HCT116 (cell line): ENCODE measurements at regions not wholly inside any gene's neighbourhood (a gene's known extent, or its start where the extent isn't known, plus 50 kb on each side); places are given as distances from the start of the nearest gene placed in this dataset.

ENCODE experiments used
- ATAC-seq: fragments of 200-7000 bp; cut with Tn5 transposase; 2 replicates; pipeline ENCODE4 v1.9.1; 2020; ENCODE audit warnings: mild to moderate bottlenecking, moderate library complexity
- BruUV-seq: library from RNA; stranded (reverse); fragments of 400-500 nt; replicated peaks from 2 replicates; lab custom pipeline; 2021; lab: Mats Ljungman, UMichigan
- CTCF ChIA-PET: fragments of 300-600 bp; sonication (Branson Sonifier 250); formaldehyde crosslinking; loops from one replicate; lab custom pipeline; 2021; ENCODE audit warnings: antibody characterized with exemption; lab: Charles Lee
- POLR2A ChIA-PET: fragments of 300-600, 350-600 bp; sonication (Branson Sonifier 250); formaldehyde crosslinking; loops from one replicate; lab custom pipeline; 2021; ENCODE audit warnings: antibody characterized with exemption; lab: Charles Lee
- RAD21 ChIA-PET, 2 experiments: fragments of 300-600 bp; sonication (Branson Sonifier 250); formaldehyde crosslinking; loops; one replicate each; lab custom pipeline; 2023; ENCODE audit warnings: low total read pairs in 2 of 2; ENCODE audit not compliant: uncharacterized antibody in 2 of 2, unreplicated experiment in 2 of 2, low non-redundant PET in 1 of 2; lab: Charles Lee
- DNase-seq: peaks from one replicate; pipeline ENCODE4 v3.0.0-alpha.2; 2010; ENCODE audit warnings: low read depth, low spot score
- H2AFZ ChIP-seq: fragments of 200-600 bp; shearing (Covaris generic), sonication (generic); 2 replicates; pipeline ENCODE4 v1.6.1; 2017; ENCODE audit warnings: low read depth, mixed run types, mixed read lengths, antibody characterized with exemption, low read length; ENCODE audit not compliant: poor library complexity, severe bottlenecking
- H3K27ac ChIP-seq: 2 replicates; pipeline ENCODE4 v1.5.1; 2012; ENCODE audit warnings: low read depth, low read length
- H3K27me3 ChIP-seq: fragments of 200-600 bp; sonication (generic); 2 replicates; pipeline ENCODE4 v1.6.1; 2016; ENCODE audit warnings: mixed run types, low read length, mixed read lengths; ENCODE audit not compliant: insufficient read depth
- H3K36me3 ChIP-seq, 2 experiments: fragments of 200-500 bp in 1 of 2; fragments of 200-600 bp in 1 of 2; sonication (Bioruptor generic) in 1 of 2; sonication (generic) in 1 of 2; 2 replicates each; pipeline versions ENCODE4 v1.5.1 to v1.6.1; 2014 to 2016; ENCODE audit warnings: low read length in 2 of 2, inconsistent platforms in 1 of 2, mixed read lengths in 1 of 2, mixed run types in 1 of 2; ENCODE audit not compliant: insufficient read depth in 2 of 2, control insufficient read depth in 1 of 2
- H3K4me1 ChIP-seq, 2 experiments: fragments of 200-600 bp in 1 of 2; sonication (generic) in 1 of 2; 2 replicates each; pipeline versions ENCODE4 v1.5.1 to v1.6.1; 2012 to 2017; ENCODE audit warnings: low read length in 2 of 2, inconsistent platforms in 1 of 2, mild to moderate bottlenecking in 1 of 2, mixed read lengths in 1 of 2, mixed run types in 1 of 2, moderate library complexity in 1 of 2; ENCODE audit not compliant: insufficient read depth in 2 of 2, control insufficient read depth in 1 of 2
- H3K4me2 ChIP-seq: fragments of 200-600 bp; sonication (generic); 2 replicates; pipeline ENCODE4 v1.6.1; 2017; ENCODE audit warnings: mixed run types, low read length, mixed read lengths
- H3K4me3 ChIP-seq, 2 experiments: fragments of 200-600 bp in 1 of 2; sonication (generic) in 1 of 2; replicated peaks in 1 of 2; 2 replicates each; pipeline ENCODE4 v1.5.1; 2011 to 2016; ENCODE audit warnings: low read length in 2 of 2, control low read depth in 1 of 2, low read depth in 1 of 2, mild to moderate bottlenecking in 1 of 2, mixed read lengths in 1 of 2, mixed run types in 1 of 2
- H3K79me2 ChIP-seq: fragments of 200-600 bp; sonication (generic); 2 replicates; pipeline ENCODE4 v1.6.1; 2017; ENCODE audit warnings: mild to moderate bottlenecking, mixed run types, low read length, moderate library complexity, mixed read lengths; ENCODE audit not compliant: insufficient read depth
- H3K9ac ChIP-seq: fragments of 200-600 bp; sonication (generic); 2 replicates; pipeline ENCODE4 v1.6.1; 2016; ENCODE audit warnings: low read length, mixed read lengths
- H3K9me2 ChIP-seq: fragments of 200-600 bp; sonication (generic), shearing (Covaris generic); 2 replicates; pipeline ENCODE4 v1.6.1; 2017; ENCODE audit warnings: mixed run types, mild to moderate bottlenecking, moderate library complexity; ENCODE audit not compliant: insufficient read depth
- H3K9me3 ChIP-seq, 2 experiments: fragments of 200-500 bp in 1 of 2; fragments of 200-600 bp in 1 of 2; sonication (Bioruptor generic) in 1 of 2; sonication (generic) in 1 of 2; 2 replicates each; pipeline ENCODE4 v1.6.1; 2014 to 2017; ENCODE audit warnings: low read length in 2 of 2, mixed read lengths in 2 of 2, inconsistent platforms in 1 of 2, low read depth in 1 of 2, mild to moderate bottlenecking in 1 of 2, mixed run types in 1 of 2, moderate library complexity in 1 of 2; ENCODE audit not compliant: control insufficient read depth in 1 of 2, insufficient read depth in 1 of 2
- H4K20me1 ChIP-seq: fragments of 200-600 bp; sonication (generic), shearing (Covaris generic); 2 replicates; pipeline ENCODE4 v1.6.1; 2017; ENCODE audit warnings: mixed run types, mild to moderate bottlenecking, moderate library complexity; ENCODE audit not compliant: insufficient read depth
- CBX3 ChIP-seq: IDR thresholded peaks from 2 replicates; pipeline ENCODE4 v1.6.1; 2012; ENCODE audit warnings: low read depth
- CTCF ChIP-seq, 3 experiments: fragments of 200-600 bp in 1 of 3; sonication (generic) in 1 of 3; IDR thresholded peaks in 2 of 3; conservative IDR thresholded peaks in 1 of 3; 2 replicates each; pipeline ENCODE4 v1.5.1; 2012 to 2017; ENCODE audit warnings: low read depth in 2 of 3, low read length in 2 of 3, antibody characterized with exemption in 1 of 3, borderline replicate concordance in 1 of 3, control low read depth in 1 of 3, mild to moderate bottlenecking in 1 of 3, mixed read lengths in 1 of 3, mixed run types in 1 of 3, moderate library complexity in 1 of 3; ENCODE audit not compliant: insufficient read depth in 1 of 3
- FOSL1 ChIP-seq: IDR thresholded peaks from 2 replicates; pipeline ENCODE4 v1.6.1; 2012; ENCODE audit warnings: low read depth
- RAD21 ChIP-seq: IDR thresholded peaks from 2 replicates; pipeline ENCODE4 v1.6.1; 2012; ENCODE audit warnings: low read depth, mild to moderate bottlenecking
- TCF7L2 ChIP-seq: IDR thresholded peaks from 2 replicates; pipeline ENCODE4 v1.7.0; 2011; ENCODE audit warnings: borderline replicate concordance, inconsistent platforms; ENCODE audit not compliant: insufficient read depth, insufficient read length; ENCODE audit errors: extremely low read depth
- YY1 ChIP-seq: IDR thresholded peaks from 2 replicates; pipeline ENCODE4 v1.6.1; 2011; ENCODE audit warnings: low read length, low read depth, moderate library complexity, mild to moderate bottlenecking; ENCODE audit not compliant: insufficient replicate concordance; ENCODE audit errors: extremely low read depth
- ZBTB33 ChIP-seq: IDR thresholded peaks from 2 replicates; pipeline ENCODE4 v1.6.1; 2011; ENCODE audit warnings: mild to moderate bottlenecking, low read length, moderate library complexity; ENCODE audit not compliant: insufficient replicate concordance; ENCODE audit errors: extremely low read depth
- intact Hi-C: fragments of 100-400 bp; cut with micrococcal nuclease; formaldehyde crosslinking; loops from 2 replicates; pipeline ENCODE4 v1.10.0; 2022

DNA sequence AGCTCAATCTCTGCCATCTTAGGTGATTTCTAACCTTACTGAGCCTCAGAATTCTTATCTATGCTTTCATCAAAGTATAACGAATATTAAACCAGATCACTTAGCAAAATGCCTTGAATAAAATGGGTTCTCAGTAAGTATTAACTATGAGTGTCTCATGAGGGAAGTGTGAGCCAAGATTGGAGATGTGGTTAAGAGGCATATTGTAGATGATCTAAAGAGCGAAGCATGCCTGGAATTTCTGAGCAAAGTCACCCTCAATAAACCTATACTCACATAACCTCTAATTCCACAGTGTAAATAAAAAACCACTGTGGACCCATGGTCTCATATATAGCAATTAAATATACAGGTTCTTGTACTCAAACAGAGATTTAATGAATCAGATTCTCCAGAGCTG lies 193.1 kb upstream of the FSCB start:
- ChIA-PET RAD21 (no interaction called here), POLR2A (no interaction called here), CTCF (no interaction called here)
- no peaks in the 10 kb centered on the region for H3K36me3 ChIP-seq
- BruUV-seq = no TSS peak
- no peaks in the 10 kb centered on the region for H3K79me2 ChIP-seq
- H3K4me3 ChIP-seq = no peak overlapping the region
- intact Hi-C loops = no loop called here
- ATAC-seq (no peak), DNase-seq (no peak)
- H4K20me1 ChIP-seq = no peaks in the 10 kb centered on the region
- H3K9me3 ChIP-seq = no peaks in the 10 kb centered on the region; a peak in 1 of 4 replicates
- H2AFZ ChIP-seq = no peak overlapping the region
- H3K27me3 ChIP-seq = no peaks in the 10 kb centered on the region
- TF ChIP-seq TCF7L2 (no peak), ZBTB33 (no peak), FOSL1 (no peak), RAD21 (no peak), CTCF (IDR thresholded peaks at IDR 0.05 in 2 of 3, conservative IDR thresholded peaks at IDR 0.05 in 1 of 3; ENCODE audit: borderline replicate concordance in 1 of 3, insufficient read depth in 1 of 3, low read depth in 2 of 3, low read length in 2 of 3) (no peak), YY1 (no peak), CBX3 (no peak)
- no peaks in the 10 kb centered on the region for H3K4me1 ChIP-seq
- no peaks in the 10 kb centered on the region for H3K9me2 ChIP-seq
- H3K9ac ChIP-seq = no peak overlapping the region
- no peak overlapping the region for H3K4me2 ChIP-seq
- H3K27ac ChIP-seq = no peak overlapping the region
